A673 (cell line): ENCODE measurements at regions not wholly inside any gene's neighbourhood (a gene's known extent, or its start where the extent isn't known, plus 50 kb on each side); places are given as distances from the start of the nearest gene placed in this dataset.

Source experiments
- CTCF ChIP-seq: fragments of 300-800, 200-600 bp; sonication (generic); conservative IDR thresholded peaks from 2 replicates; pipeline ENCODE4 v1.5.1; 2017; ENCODE audit warnings: low read depth, mild to moderate bottlenecking, antibody characterized with exemption, low read length, moderate library complexity, mixed read lengths
- EZH2 ChIP-seq: fragments of 200-600 bp; sonication (generic); IDR thresholded peaks from 2 replicates; pipeline ENCODE4 v1.6.1; 2017; ENCODE audit warnings: borderline replicate concordance, low read depth, mild to moderate bottlenecking, mixed read lengths, antibody characterized with exemption, low read length; ENCODE audit not compliant: poor library complexity, severe bottlenecking

GRCh38 chr1:212557739-212558692, 50.5 kb upstream of the ATF3 start:
- TF ChIP-seq CTCF (no peak), EZH2 (no peak)
